H9 (cell line): ENCODE measurements at regions not wholly inside any gene's neighbourhood (a gene's known extent, or its start where the extent isn't known, plus 50 kb on each side); places are given as distances from the start of the nearest gene placed in this dataset.

Source experiments
- DNase-seq: peaks from one replicate; pipeline ENCODE4 v3.0.0-alpha.2; 2017
- H2AFZ ChIP-seq: one replicate; pipeline ENCODE4 v1.6.1; 2013; ENCODE audit warnings: mild to moderate bottlenecking, low read length, control low read depth, moderate library complexity
- H2AK5ac ChIP-seq: 2 replicates; pipeline ENCODE4 v1.6.1; 2013; ENCODE audit warnings: low read length, control low read depth, mixed read lengths; ENCODE audit not compliant: insufficient read length
- H2BK120ac ChIP-seq: one replicate; pipeline ENCODE4 v1.6.1; 2013; ENCODE audit warnings: low read depth, mild to moderate bottlenecking, low read length, control low read depth, inconsistent platforms; ENCODE audit not compliant: poor library complexity, severe bottlenecking
- H2BK12ac ChIP-seq: 2 replicates; pipeline ENCODE4 v1.6.1; 2013; ENCODE audit warnings: low read length, control low read depth, mixed read lengths, low read depth; ENCODE audit not compliant: insufficient read length
- H2BK15ac ChIP-seq: 2 replicates; pipeline ENCODE4 v1.6.1; 2013; ENCODE audit warnings: low read depth, low read length, control low read depth
- H2BK20ac ChIP-seq: one replicate; pipeline ENCODE4 v1.6.1; 2013; ENCODE audit warnings: low read depth, mild to moderate bottlenecking, low read length, control low read depth, inconsistent platforms; ENCODE audit not compliant: poor library complexity, severe bottlenecking
- H2BK5ac ChIP-seq: 2 replicates; pipeline ENCODE4 v1.6.1; 2013; ENCODE audit warnings: low read length, control low read depth, mixed read lengths; ENCODE audit not compliant: insufficient read length
- H3K14ac ChIP-seq: 2 replicates; pipeline ENCODE4 v1.6.1; 2013; ENCODE audit warnings: low read length, control low read depth; ENCODE audit not compliant: insufficient read depth
- H3K18ac ChIP-seq: 2 replicates; pipeline ENCODE4 v1.6.1; 2013; ENCODE audit warnings: low read depth, mild to moderate bottlenecking, mixed read lengths, low read length, control low read depth; ENCODE audit not compliant: insufficient read length
- H3K23ac ChIP-seq: 2 replicates; pipeline ENCODE4 v1.6.1; 2013; ENCODE audit warnings: low read length, control low read depth, mixed read lengths, low read depth; ENCODE audit not compliant: insufficient read length
- H3K23me2 ChIP-seq: 2 replicates; pipeline ENCODE4 v1.6.1; 2013; ENCODE audit warnings: low read depth, mild to moderate bottlenecking, mixed read lengths, low read length, control low read depth; ENCODE audit not compliant: insufficient read length, poor library complexity, severe bottlenecking
- H3K27ac ChIP-seq: 2 replicates; pipeline ENCODE4 v1.5.1; 2013; ENCODE audit warnings: low read length, control low read depth, mixed read lengths, low read depth; ENCODE audit not compliant: insufficient read length
- H3K27me3 ChIP-seq: 2 replicates; pipeline ENCODE4 v1.6.1; 2013; ENCODE audit warnings: low read length, control low read depth, inconsistent platforms; ENCODE audit not compliant: insufficient read depth
- H3K4ac ChIP-seq: 2 replicates; pipeline ENCODE4 v1.6.1; 2013; ENCODE audit warnings: low read depth, mild to moderate bottlenecking, control low read depth, inconsistent platforms, low read length, moderate library complexity
- H3K4me1 ChIP-seq: 2 replicates; pipeline ENCODE4 v1.6.1; 2013; ENCODE audit warnings: low read length, control low read depth, inconsistent platforms; ENCODE audit not compliant: insufficient read depth
- H3K4me2 ChIP-seq: 2 replicates; pipeline ENCODE4 v1.6.1; 2013; ENCODE audit warnings: low read length, control low read depth, mixed read lengths; ENCODE audit not compliant: insufficient read length, insufficient read depth
- H3K56ac ChIP-seq: 2 replicates; pipeline ENCODE4 v1.6.1; 2013; ENCODE audit warnings: low read depth, mild to moderate bottlenecking, mixed read lengths, low read length, control low read depth; ENCODE audit not compliant: insufficient read length
- H3K79me1 ChIP-seq: 2 replicates; pipeline ENCODE4 v1.6.1; 2013; ENCODE audit warnings: low read depth, mild to moderate bottlenecking, moderate library complexity, low read length, control low read depth, inconsistent platforms; ENCODE audit not compliant: insufficient read depth, poor library complexity, severe bottlenecking
- H3K79me2 ChIP-seq: 2 replicates; pipeline ENCODE4 v1.6.1; 2013; ENCODE audit warnings: low read length, control low read depth, inconsistent platforms; ENCODE audit not compliant: insufficient read depth
- H3K9ac ChIP-seq: 2 replicates; pipeline ENCODE4 v1.6.1; 2013; ENCODE audit warnings: low read length, control low read depth, mixed read lengths; ENCODE audit not compliant: insufficient read length; ENCODE audit errors: extremely low read depth
- H3K9me3 ChIP-seq: one replicate; pipeline ENCODE4 v1.6.1; 2013; ENCODE audit warnings: low read depth, low read length, inconsistent platforms; ENCODE audit not compliant: control insufficient read depth
- H3T11ph ChIP-seq: one replicate; pipeline ENCODE4 v1.6.1; 2013; ENCODE audit warnings: mild to moderate bottlenecking, low read length, control low read depth, inconsistent platforms
- H4K20me1 ChIP-seq: one replicate; pipeline ENCODE4 v1.6.1; 2013; ENCODE audit not compliant: control insufficient read depth, insufficient read length, insufficient read depth
- H4K5ac ChIP-seq: 2 replicates; pipeline ENCODE4 v1.6.1; 2013; ENCODE audit warnings: low read depth, mild to moderate bottlenecking, mixed read lengths, low read length, control low read depth; ENCODE audit not compliant: insufficient read length
- H4K8ac ChIP-seq: replicated peaks from 2 replicates; pipeline ENCODE4 v1.6.1; 2013; ENCODE audit warnings: low read length, control low read depth, mixed read lengths, low read depth; ENCODE audit not compliant: insufficient read length
- H4K91ac ChIP-seq: 2 replicates; pipeline ENCODE4 v1.6.1; 2013; ENCODE audit warnings: low read depth, mild to moderate bottlenecking, moderate library complexity, mixed read lengths, low read length, control low read depth; ENCODE audit not compliant: insufficient read length
- H3K27ac Mint-ChIP-seq, 3 experiments: 2 replicates in 2 of 3; 3 replicates in 1 of 3; pipeline ENCODE4 v1.8.0; 2020 to 2021; ENCODE audit warnings: mixed read lengths in 3 of 3, mild to moderate bottlenecking in 1 of 3, moderate library complexity in 1 of 3
- H3K27me3 Mint-ChIP-seq: 2 replicates; pipeline ENCODE4 v1.8.0; 2021; ENCODE audit warnings: low read depth, mild to moderate bottlenecking, moderate library complexity, mixed read lengths
- H3K36me3 Mint-ChIP-seq, 3 experiments: 2 replicates in 2 of 3; 3 replicates in 1 of 3; pipeline ENCODE4 v1.8.0; 2020 to 2021; ENCODE audit warnings: low read depth in 3 of 3, mixed read lengths in 3 of 3; ENCODE audit not compliant: insufficient read depth in 1 of 3
- H3K4me1 Mint-ChIP-seq, 2 experiments: 2 replicates each; pipeline ENCODE4 v1.8.0; 2020; ENCODE audit warnings: mixed read lengths in 2 of 2
- H3K4me3 Mint-ChIP-seq, 2 experiments: 2 replicates in 1 of 2; 3 replicates in 1 of 2; pipeline ENCODE4 v1.8.0; 2020 to 2021; ENCODE audit warnings: mild to moderate bottlenecking in 2 of 2, mixed read lengths in 2 of 2, moderate library complexity in 1 of 2
- H3K9me3 Mint-ChIP-seq, 2 experiments: 2 replicates in 1 of 2; 3 replicates in 1 of 2; pipeline ENCODE4 v1.8.0; 2020; ENCODE audit warnings: mild to moderate bottlenecking in 2 of 2, mixed read lengths in 2 of 2, moderate library complexity in 1 of 2
- WGBS: extraction: QIAGEN DNeasy Blood & Tissue Kit; methylation state at CpG from one replicate; pipeline ENCODE4 v1.1.7; 2013; ENCODE audit warnings: missing lambda C conversion rate, low lambda C conversion rate, mixed read lengths; ENCODE audit not compliant: insufficient read length; ENCODE audit errors: extremely low coverage; 5-methylcytosine and 5-hydroxymethylcytosine counted together
- TF ChIP-seq, protein P1 (sequence below): fragments of 200-600 bp; sonication (generic); conservative IDR thresholded peaks from 3 replicates; pipeline ENCODE4 v1.8.0; 2021; ENCODE audit warnings: antibody characterized with exemption, mild to moderate bottlenecking

DNA sequence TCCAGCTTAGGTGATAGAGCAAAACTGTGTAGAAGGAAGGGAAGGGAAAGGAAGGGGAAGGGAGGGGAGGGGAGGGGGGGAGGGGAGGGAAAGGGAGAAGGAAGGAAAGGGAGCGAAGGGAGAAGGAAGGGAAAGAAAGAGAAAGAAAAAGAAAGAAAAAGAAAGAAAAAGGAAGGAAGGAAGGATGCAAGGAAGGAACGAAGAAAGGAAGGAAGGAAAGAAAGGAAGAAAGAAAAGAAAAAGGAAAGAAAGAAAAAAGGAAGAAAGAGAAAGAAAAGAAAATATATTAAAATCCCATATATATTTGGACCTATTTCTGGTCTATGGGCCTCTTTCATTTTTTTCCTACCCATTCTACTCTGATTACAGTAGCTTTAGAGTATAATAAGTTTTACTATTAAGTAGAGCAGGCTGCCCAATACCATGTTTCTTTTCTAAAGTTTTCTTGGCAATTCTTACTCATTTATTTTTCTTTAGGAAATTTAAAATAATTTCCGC is 229.1 kb downstream of the AUH start:
- H3T11ph ChIP-seq = no peak overlapping the region
- Mint-ChIP-seq H3K4me1 (no peaks in the 10 kb centered on the region), H3K9me3 (peaks cover 0 to 8% of the 10 kb centered on the region in 2 experiments; a peak in 4 of 5 replicates), H3K27me3 (no peaks in the 10 kb centered on the region), H3K4me3 (no peak overlapping the region), H3K36me3 (no peaks in the 10 kb centered on the region; a peak in 1 of 7 replicates), H3K27ac (no peak overlapping the region)
- H3K4ac ChIP-seq = no peak overlapping the region
- H3K27me3 ChIP-seq = no peaks in the 10 kb centered on the region
- no peak overlapping the region for H2BK20ac ChIP-seq
- DNase-seq = no peak
- no peak overlapping the region for H2BK120ac ChIP-seq
- H2AK5ac ChIP-seq = no peak overlapping the region
- no CpG with 5 or more reads among the region's 3 CpGs for WGBS
- H4K5ac ChIP-seq = no peak overlapping the region
- H3K18ac ChIP-seq = no peak overlapping the region
- no peak overlapping the region for H3K27ac ChIP-seq
- no peak overlapping the region for H2BK12ac ChIP-seq
- TF ChIP-seq, protein P1, sequence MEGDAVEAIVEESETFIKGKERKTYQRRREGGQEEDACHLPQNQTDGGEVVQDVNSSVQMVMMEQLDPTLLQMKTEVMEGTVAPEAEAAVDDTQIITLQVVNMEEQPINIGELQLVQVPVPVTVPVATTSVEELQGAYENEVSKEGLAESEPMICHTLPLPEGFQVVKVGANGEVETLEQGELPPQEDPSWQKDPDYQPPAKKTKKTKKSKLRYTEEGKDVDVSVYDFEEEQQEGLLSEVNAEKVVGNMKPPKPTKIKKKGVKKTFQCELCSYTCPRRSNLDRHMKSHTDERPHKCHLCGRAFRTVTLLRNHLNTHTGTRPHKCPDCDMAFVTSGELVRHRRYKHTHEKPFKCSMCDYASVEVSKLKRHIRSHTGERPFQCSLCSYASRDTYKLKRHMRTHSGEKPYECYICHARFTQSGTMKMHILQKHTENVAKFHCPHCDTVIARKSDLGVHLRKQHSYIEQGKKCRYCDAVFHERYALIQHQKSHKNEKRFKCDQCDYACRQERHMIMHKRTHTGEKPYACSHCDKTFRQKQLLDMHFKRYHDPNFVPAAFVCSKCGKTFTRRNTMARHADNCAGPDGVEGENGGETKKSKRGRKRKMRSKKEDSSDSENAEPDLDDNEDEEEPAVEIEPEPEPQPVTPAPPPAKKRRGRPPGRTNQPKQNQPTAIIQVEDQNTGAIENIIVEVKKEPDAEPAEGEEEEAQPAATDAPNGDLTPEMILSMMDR = no peak
- H3K23me2 ChIP-seq = no peaks in the 10 kb centered on the region
- no peak overlapping the region for H2BK15ac ChIP-seq
- no peak overlapping the region for H2BK5ac ChIP-seq
- no peaks in the 10 kb centered on the region for H3K79me1 ChIP-seq
- no peak overlapping the region for H3K9ac ChIP-seq
- no peak overlapping the region for H3K23ac ChIP-seq
- no peaks in the 10 kb centered on the region for H3K79me2 ChIP-seq
- H2AFZ ChIP-seq = no peak overlapping the region
- H3K14ac ChIP-seq = no peak overlapping the region
- no peaks in the 10 kb centered on the region for H3K9me3 ChIP-seq
- no peak overlapping the region for H3K4me2 ChIP-seq
- H3K4me1 ChIP-seq = no peaks in the 10 kb centered on the region
- H4K20me1 ChIP-seq = no peaks in the 10 kb centered on the region
- no peak overlapping the region for H3K56ac ChIP-seq
- H4K91ac ChIP-seq = no peak overlapping the region
- H4K8ac ChIP-seq = no peak overlapping the region
